ENCODE measurements at regions not wholly inside any gene's neighbourhood (a gene's known extent, or its start where the extent isn't known, plus 50 kb on each side); places are given as distances from the start of the nearest gene placed in this dataset.
"Not testable (repeated sequence)": the region's sequence is repeated elsewhere in the genome, so short reads cannot be mapped to it uniquely, and the experiment has no call there.

GRCh38 chr1:47491341-47491753 is 53.5 kb downstream of the FOXD2 start:
- TF ChIP-seq POLR2A (IDR thresholded peaks at IDR 0.05) (no peak), CTCF (IDR thresholded peaks at IDR 0.05) (no peak)
- 80 to 86% methylated on average over 5 to 7 of the region's 7 CpGs for WGBS, 2 donors
- intact Hi-C loops (cut with DNase I; ENCODE audit: low total_unique reads) = no loop called here
- no peak for DNase-seq (ENCODE audit: low spot score in 2 of 2)
- H3K4me3 ChIP-seq (ENCODE audit: low read depth, poor library complexity, severe bottlenecking) = no peak overlapping the region

GRCh38 chr1:47495176-47495713 is 57.4 kb downstream of the FOXD2 start:
- DNase-seq (ENCODE audit: low spot score in 2 of 2) = peak in 1 of 2 donors; percentile 45
- 30% methylated on average over 8 of the region's 8 CpGs for WGBS, 2 donors
- H3K4me3 ChIP-seq (ENCODE audit: low read depth, poor library complexity, severe bottlenecking) = no peak overlapping the region
- intact Hi-C loops (cut with DNase I; ENCODE audit: low total_unique reads) = no loop called here
- no peak for TF ChIP-seq CTCF (IDR thresholded peaks at IDR 0.05)
- no peak for TF ChIP-seq POLR2A (IDR thresholded peaks at IDR 0.05)

GRCh38 chr1:47498551-47498950 is 60.7 kb downstream of the FOXD2 start:
- no peak for DNase-seq (ENCODE audit: low spot score in 2 of 2)
- intact Hi-C loops (cut with DNase I; ENCODE audit: low total_unique reads) = no loop called here
- 66 to 80% methylated on average over 3 of the region's 3 CpGs for WGBS, 2 donors
- no peak for TF ChIP-seq POLR2A (IDR thresholded peaks at IDR 0.05)
- H3K4me3 ChIP-seq (ENCODE audit: low read depth, poor library complexity, severe bottlenecking) = no peak overlapping the region

- peak in 1 of 2 donors; percentile 29 for DNase-seq (ENCODE audit: low spot score in 2 of 2)
- 92 to 93% methylated on average over 5 of the region's 5 CpGs for WGBS, 2 donors
- intact Hi-C loops (cut with DNase I; ENCODE audit: low total_unique reads) = no loop called here
- TF ChIP-seq CTCF (IDR thresholded peaks at IDR 0.05) (no peak), POLR2A (IDR thresholded peaks at IDR 0.05) (no peak)
- no peak overlapping the region for H3K4me3 ChIP-seq (ENCODE audit: low read depth, poor library complexity, severe bottlenecking)
These were observed 63.2 kb downstream of the FOXD2 start for GRCh38 chr1:47501069-47501468.

GRCh38 chr1:47502746-47503370 is 65.0 kb downstream of the FOXD2 start:
- intact Hi-C loops (cut with DNase I; ENCODE audit: low total_unique reads) = no loop called here
- 76 to 82% methylated on average over 12 of the region's 12 CpGs for WGBS, 2 donors
- TF ChIP-seq POLR2A (IDR thresholded peaks at IDR 0.05) (no peak), CTCF (IDR thresholded peaks at IDR 0.05) (no peak)

GRCh38 chr1:47504840-47505239 is 67.0 kb downstream of the FOXD2 start:
- DNase-seq (ENCODE audit: low spot score in 2 of 2); H3K4me3 ChIP-seq (ENCODE audit: low read depth, poor library complexity, severe bottlenecking); intact Hi-C loops (cut with DNase I; ENCODE audit: low total_unique reads): not testable (repeated sequence)
- 87 to 92% methylated on average over 1 to 2 of the region's 4 CpGs for WGBS, 2 donors

More at GRCh38 chr1:47502746-47503370, 65.0 kb downstream of the FOXD2 start:
- DNase-seq (ENCODE audit: low spot score in 2 of 2) = peak in 1 of 2 donors; percentile 67
- H3K4me3 ChIP-seq (ENCODE audit: low read depth, poor library complexity, severe bottlenecking) = no peak overlapping the region

- no peak overlapping the region for H3K4me3 ChIP-seq (ENCODE audit: low read depth, poor library complexity, severe bottlenecking)
- no peak for TF ChIP-seq CTCF (IDR thresholded peaks at IDR 0.05)
- no peak for TF ChIP-seq POLR2A (IDR thresholded peaks at IDR 0.05)
- peak in 1 of 2 donors; percentile 18 for DNase-seq (ENCODE audit: low spot score in 2 of 2)
- WGBS, 2 donors = 82 to 85% methylated on average over 2 of the region's 2 CpGs
- intact Hi-C loops (cut with DNase I; ENCODE audit: low total_unique reads) = no loop called here
These were observed 67.4 kb downstream of the FOXD2 start for GRCh38 chr1:47505267-47505666.

All from lower leg skin (tissue), 4 donors.